A549 (cell line): ENCODE measurements at regions not wholly inside any gene's neighbourhood (a gene's known extent, or its start where the extent isn't known, plus 50 kb on each side); places are given as distances from the start of the nearest gene placed in this dataset.

Experiments
- HEYL ChIP-seq: fragments of 250-450 bp; sonication (Bioruptor Pico); IDR thresholded peaks from 2 replicates; pipeline ENCODE4 v1.8.0; 2021; ENCODE audit warnings: mild to moderate bottlenecking, moderate library complexity
- MAZ ChIP-seq: fragments of 150-350 bp; IDR thresholded peaks from 2 replicates; pipeline ENCODE4 v1.6.1; 2014; ENCODE audit warnings: antibody characterized with exemption, low read depth, low read length, borderline replicate concordance
- RAD21 ChIP-seq, 2 experiments: fragments of >200 bp in 1 of 2; sonication (Bioruptor Twin) in 1 of 2; formaldehyde crosslinking in 1 of 2; IDR thresholded peaks in 1 of 2; conservative IDR thresholded peaks in 1 of 2; 2 replicates in 1 of 2; 3 replicates in 1 of 2; pipeline ENCODE4 v1.6.1; 2012 to 2018; ENCODE audit warnings: inconsistent platforms in 1 of 2
- TF ChIP-seq, protein P1 (sequence below): fragments of >200 bp; sonication (Bioruptor Twin); formaldehyde crosslinking; IDR thresholded peaks from 3 replicates; pipeline ENCODE4 v1.5.1; 2016

DNA sequence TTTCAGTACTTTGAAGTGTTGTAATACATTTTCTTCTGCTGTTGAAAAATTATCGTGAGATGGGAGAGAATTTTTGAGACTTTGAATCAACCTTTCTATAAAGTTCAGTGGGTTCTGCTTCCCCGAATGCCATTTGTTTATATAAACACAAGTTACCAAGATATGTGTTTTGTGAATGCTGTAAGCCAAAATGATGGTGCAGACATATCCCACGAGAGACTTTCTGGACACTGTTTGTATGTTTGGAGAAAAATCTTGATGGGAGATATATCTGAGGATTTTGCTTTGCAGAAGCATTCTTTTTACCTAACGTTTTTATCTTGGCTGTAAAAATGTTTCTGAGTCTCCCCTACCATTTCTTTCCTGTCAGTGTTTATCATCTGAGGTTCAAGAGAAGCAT lies 526.6 kb upstream of the ZNF717 start:
- TF ChIP-seq, protein P1, sequence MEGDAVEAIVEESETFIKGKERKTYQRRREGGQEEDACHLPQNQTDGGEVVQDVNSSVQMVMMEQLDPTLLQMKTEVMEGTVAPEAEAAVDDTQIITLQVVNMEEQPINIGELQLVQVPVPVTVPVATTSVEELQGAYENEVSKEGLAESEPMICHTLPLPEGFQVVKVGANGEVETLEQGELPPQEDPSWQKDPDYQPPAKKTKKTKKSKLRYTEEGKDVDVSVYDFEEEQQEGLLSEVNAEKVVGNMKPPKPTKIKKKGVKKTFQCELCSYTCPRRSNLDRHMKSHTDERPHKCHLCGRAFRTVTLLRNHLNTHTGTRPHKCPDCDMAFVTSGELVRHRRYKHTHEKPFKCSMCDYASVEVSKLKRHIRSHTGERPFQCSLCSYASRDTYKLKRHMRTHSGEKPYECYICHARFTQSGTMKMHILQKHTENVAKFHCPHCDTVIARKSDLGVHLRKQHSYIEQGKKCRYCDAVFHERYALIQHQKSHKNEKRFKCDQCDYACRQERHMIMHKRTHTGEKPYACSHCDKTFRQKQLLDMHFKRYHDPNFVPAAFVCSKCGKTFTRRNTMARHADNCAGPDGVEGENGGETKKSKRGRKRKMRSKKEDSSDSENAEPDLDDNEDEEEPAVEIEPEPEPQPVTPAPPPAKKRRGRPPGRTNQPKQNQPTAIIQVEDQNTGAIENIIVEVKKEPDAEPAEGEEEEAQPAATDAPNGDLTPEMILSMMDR = no peak
- TF ChIP-seq HEYL (CRISPR knock-in tag) (no peak), RAD21 (conservative IDR thresholded peaks at IDR 0.05 in 1 of 2, IDR thresholded peaks at IDR 0.05 in 1 of 2) (no peak), MAZ (no peak)
